ENCODE measurements at regions not wholly inside any gene's neighbourhood (a gene's known extent, or its start where the extent isn't known, plus 50 kb on each side); places are given as distances from the start of the nearest gene placed in this dataset.

DNA sequence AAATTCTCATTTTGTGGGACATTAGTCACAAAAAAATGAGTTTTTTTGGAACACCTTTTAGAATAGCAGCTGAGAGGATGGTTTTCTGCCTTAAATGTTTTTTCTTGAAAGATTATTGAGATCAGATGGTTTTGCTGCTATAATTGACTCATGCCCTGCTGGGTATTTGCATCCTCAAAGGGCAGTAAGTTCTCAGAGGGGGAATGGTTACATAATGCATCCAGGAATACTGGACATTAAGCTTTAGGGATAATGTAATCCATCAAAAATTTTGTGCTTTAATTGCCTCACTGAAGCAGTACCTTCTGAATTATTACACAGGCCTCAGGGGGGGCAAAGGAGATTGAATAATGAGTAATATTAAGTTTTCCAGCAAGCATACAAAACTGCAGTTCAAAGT, 866.3 kb upstream of the SPRY2 start:
- no peak for DNase-seq (ENCODE audit: low spot score)
- H3K4me3 ChIP-seq (ENCODE audit: low read depth, low read length, poor library complexity, severe bottlenecking), result no peak overlapping the region
- H4K20me1 ChIP-seq (ENCODE audit: insufficient read depth, low read length), result no peaks in the 10 kb centered on the region
- H3K27ac ChIP-seq (ENCODE audit: low read depth, low read length, poor library complexity, severe bottlenecking), result no peak overlapping the region
- BruUV-seq (replicated peaks), result no TSS peak
- H3K9me2 ChIP-seq (ENCODE audit: insufficient read depth, low read length), result no peaks in the 10 kb centered on the region
- no peak overlapping the region for H2AFZ ChIP-seq (ENCODE audit: low read length)
- POLR2A ChIA-PET, result no interaction called here
- no peaks in the 10 kb centered on the region for H3K36me3 ChIP-seq (ENCODE audit: insufficient read depth, low read length)
- H3K4me1 ChIP-seq (ENCODE audit: insufficient read depth, low read length, poor library complexity, severe bottlenecking), result no peaks in the 10 kb centered on the region
- H3K79me2 ChIP-seq (ENCODE audit: insufficient read depth, low read depth, low read length), result no peaks in the 10 kb centered on the region
- TF ChIP-seq, protein P1, sequence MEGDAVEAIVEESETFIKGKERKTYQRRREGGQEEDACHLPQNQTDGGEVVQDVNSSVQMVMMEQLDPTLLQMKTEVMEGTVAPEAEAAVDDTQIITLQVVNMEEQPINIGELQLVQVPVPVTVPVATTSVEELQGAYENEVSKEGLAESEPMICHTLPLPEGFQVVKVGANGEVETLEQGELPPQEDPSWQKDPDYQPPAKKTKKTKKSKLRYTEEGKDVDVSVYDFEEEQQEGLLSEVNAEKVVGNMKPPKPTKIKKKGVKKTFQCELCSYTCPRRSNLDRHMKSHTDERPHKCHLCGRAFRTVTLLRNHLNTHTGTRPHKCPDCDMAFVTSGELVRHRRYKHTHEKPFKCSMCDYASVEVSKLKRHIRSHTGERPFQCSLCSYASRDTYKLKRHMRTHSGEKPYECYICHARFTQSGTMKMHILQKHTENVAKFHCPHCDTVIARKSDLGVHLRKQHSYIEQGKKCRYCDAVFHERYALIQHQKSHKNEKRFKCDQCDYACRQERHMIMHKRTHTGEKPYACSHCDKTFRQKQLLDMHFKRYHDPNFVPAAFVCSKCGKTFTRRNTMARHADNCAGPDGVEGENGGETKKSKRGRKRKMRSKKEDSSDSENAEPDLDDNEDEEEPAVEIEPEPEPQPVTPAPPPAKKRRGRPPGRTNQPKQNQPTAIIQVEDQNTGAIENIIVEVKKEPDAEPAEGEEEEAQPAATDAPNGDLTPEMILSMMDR (conservative IDR thresholded peaks at IDR 0.05; ENCODE audit: low read length), result no peak
- TF ChIP-seq EZH2phosphoT487 (IDR thresholded peaks at IDR 0.05; ENCODE audit: borderline replicate concordance, low read depth, low read length), result no peak
- intact Hi-C loops (cut with micrococcal nuclease; ENCODE audit: unreplicated experiment), result no loop called here
- CTCF ChIA-PET (ENCODE audit: unreplicated experiment), result no interaction called here
- no peak overlapping the region for H3K4me2 ChIP-seq (ENCODE audit: low read length)
- no peaks in the 10 kb centered on the region for H3K9me3 ChIP-seq (ENCODE audit: low read length)

- Histone ChIP-seq H4K20me1 (ENCODE audit: insufficient read depth, low read length) (no peaks in the 10 kb centered on the region), H3K4me2 (ENCODE audit: low read length) (no peak overlapping the region), H3K9me3 (ENCODE audit: low read length) (no peaks in the 10 kb centered on the region), H3K79me2 (ENCODE audit: insufficient read depth, low read depth, low read length) (no peaks in the 10 kb centered on the region), H3K27ac (ENCODE audit: low read depth, low read length, poor library complexity, severe bottlenecking) (no peak overlapping the region), H3K4me3 (ENCODE audit: low read depth, low read length, poor library complexity, severe bottlenecking) (no peak overlapping the region), H3K4me1 (ENCODE audit: insufficient read depth, low read length, poor library complexity, severe bottlenecking) (no peaks in the 10 kb centered on the region), H2AFZ (ENCODE audit: low read length) (no peak overlapping the region), H3K9me2 (ENCODE audit: insufficient read depth, low read length) (no peaks in the 10 kb centered on the region), H3K36me3 (ENCODE audit: insufficient read depth, low read length) (no peaks in the 10 kb centered on the region)
- no peak for TF ChIP-seq EZH2phosphoT487 (IDR thresholded peaks at IDR 0.05; ENCODE audit: borderline replicate concordance, low read depth, low read length)
- TF ChIP-seq, protein P1 (conservative IDR thresholded peaks at IDR 0.05; ENCODE audit: low read length), result no peak
- no peak for DNase-seq (ENCODE audit: low spot score)
- intact Hi-C loops (cut with micrococcal nuclease; ENCODE audit: unreplicated experiment), result loop anchor here (1.0 kb wide), 1 partner anchor 16 kb away; no protein-coding TSS in a partner anchor
- ChIA-PET CTCF (ENCODE audit: unreplicated experiment) (no interaction called here), POLR2A (interaction anchor here (1.0 kb wide), 1 partner anchor 11 kb away, joined by 3 read pairs; no protein-coding TSS in a partner anchor)
- BruUV-seq (replicated peaks), result no TSS peak
These were observed 862.9 kb upstream of the SPRY2 start for GRCh38 chr13:81203783-81204182.

GRCh38 chr13:81199956-81200355, 859.0 kb upstream of the SPRY2 start:
- POLR2A ChIA-PET, result no interaction called here
- Histone ChIP-seq H3K4me1 (ENCODE audit: insufficient read depth, low read length, poor library complexity, severe bottlenecking) (no peaks in the 10 kb centered on the region), H3K79me2 (ENCODE audit: insufficient read depth, low read depth, low read length) (no peaks in the 10 kb centered on the region), H3K36me3 (ENCODE audit: insufficient read depth, low read length) (no peaks in the 10 kb centered on the region), H3K9me2 (ENCODE audit: insufficient read depth, low read length) (no peaks in the 10 kb centered on the region), H2AFZ (ENCODE audit: low read length) (no peak overlapping the region), H3K9me3 (ENCODE audit: low read length) (no peaks in the 10 kb centered on the region), H4K20me1 (ENCODE audit: insufficient read depth, low read length) (no peaks in the 10 kb centered on the region), H3K4me2 (ENCODE audit: low read length) (no peak overlapping the region), H3K27ac (ENCODE audit: low read depth, low read length, poor library complexity, severe bottlenecking) (no peak overlapping the region), H3K4me3 (ENCODE audit: low read depth, low read length, poor library complexity, severe bottlenecking) (no peak overlapping the region)
- TF ChIP-seq, protein P1 (conservative IDR thresholded peaks at IDR 0.05; ENCODE audit: low read length), result no peak
- no peak for TF ChIP-seq EZH2phosphoT487 (IDR thresholded peaks at IDR 0.05; ENCODE audit: borderline replicate concordance, low read depth, low read length)
- no TSS peak for BruUV-seq (replicated peaks)
- CTCF ChIA-PET (ENCODE audit: unreplicated experiment), result no interaction called here
- no peak for DNase-seq (ENCODE audit: low spot score)
- intact Hi-C loops (cut with micrococcal nuclease; ENCODE audit: unreplicated experiment), result no loop called here
